IMR-90 (cell line): ENCODE measurements at regions not wholly inside any gene's neighbourhood (a gene's known extent, or its start where the extent isn't known, plus 50 kb on each side); places are given as distances from the start of the nearest gene placed in this dataset.

ENCODE experiments used
- ATAC-seq: fragments of 200-7000 bp; cut with Tn5 transposase; 2 replicates; pipeline ENCODE4 v1.9.1; 2020; ENCODE audit warnings: low read depth, mild to moderate bottlenecking, moderate library complexity
- BruUV-seq: library from RNA; stranded (reverse); fragments of 400-500 nt; replicated peaks from 2 replicates; lab custom pipeline; 2021; lab: Mats Ljungman, UMichigan
- CTCF ChIA-PET: fragments of 300-600 bp; formaldehyde crosslinking; extraction: SDS; loops from one replicate; lab custom pipeline; 2021; ENCODE audit warnings: antibody characterized with exemption; lab: Yijun Ruan, JAX
- POLR2A ChIA-PET: fragments of 300-600 bp; sonication (Branson Sonifier 250); formaldehyde crosslinking; loops from one replicate; lab custom pipeline; 2022; ENCODE audit warnings: antibody characterized with exemption; ENCODE audit not compliant: unreplicated experiment; lab: Charles Lee
- DNase-seq: peaks from one replicate; pipeline ENCODE4 v3.0.0; 2013
- H2AFZ ChIP-seq: replicated peaks from 2 replicates; pipeline ENCODE3; 2013; ENCODE audit warnings: low read length, mild to moderate bottlenecking; ENCODE audit not compliant: poor library complexity
- H2AK5ac ChIP-seq: 2 replicates; pipeline ENCODE4 v1.6.1; 2013; ENCODE audit warnings: low read depth, low read length, inconsistent platforms
- H2AK9ac ChIP-seq: replicated peaks from 2 replicates; pipeline ENCODE3; 2013; ENCODE audit warnings: mild to moderate bottlenecking, low read depth, low read length, moderate library complexity; ENCODE audit not compliant: poor library complexity
- H2BK120ac ChIP-seq: 2 replicates; pipeline ENCODE4 v1.6.1; 2013; ENCODE audit warnings: low read depth, low read length, inconsistent platforms
- H2BK15ac ChIP-seq: 3 replicates; pipeline ENCODE4 v1.6.1; 2013; ENCODE audit warnings: low read depth, low read length, inconsistent platforms
- H2BK20ac ChIP-seq: 2 replicates; pipeline ENCODE4 v1.6.1; 2013; ENCODE audit warnings: low read depth, mild to moderate bottlenecking, inconsistent platforms, low read length, moderate library complexity
- H2BK5ac ChIP-seq: 2 replicates; pipeline ENCODE4 v1.6.1; 2013; ENCODE audit warnings: mild to moderate bottlenecking, low read depth, low read length, inconsistent platforms; ENCODE audit not compliant: poor library complexity, severe bottlenecking
- H3K14ac ChIP-seq: replicated peaks from 2 replicates; pipeline ENCODE4 v1.6.1; 2013; ENCODE audit warnings: low read depth, low read length, inconsistent platforms
- H3K18ac ChIP-seq: 2 replicates; pipeline ENCODE4 v1.6.1; 2013; ENCODE audit warnings: low read depth, low read length, control low read depth
- H3K23ac ChIP-seq: 2 replicates; pipeline ENCODE4 v1.6.1; 2013; ENCODE audit warnings: low read depth, low read length, inconsistent platforms
- H3K27ac ChIP-seq: 2 replicates; pipeline ENCODE4 v1.5.1; 2013; ENCODE audit warnings: mild to moderate bottlenecking, control low read depth, low read length; ENCODE audit not compliant: insufficient read depth
- H3K27me3 ChIP-seq: 2 replicates; pipeline ENCODE4 v1.6.1; 2013; ENCODE audit warnings: low read length; ENCODE audit not compliant: control insufficient read depth, insufficient read depth
- H3K36me3 ChIP-seq: 2 replicates; pipeline ENCODE4 v1.6.1; 2013; ENCODE audit warnings: low read length, mixed read lengths; ENCODE audit not compliant: control insufficient read depth, insufficient read depth
- H3K4ac ChIP-seq: 2 replicates; pipeline ENCODE4 v1.6.1; 2013; ENCODE audit warnings: low read depth, low read length, inconsistent platforms
- H3K4me1 ChIP-seq: 2 replicates; pipeline ENCODE4 v1.6.1; 2013; ENCODE audit warnings: low read length, mixed read lengths; ENCODE audit not compliant: control insufficient read depth, insufficient read depth
- H3K4me2 ChIP-seq: 2 replicates; pipeline ENCODE4 v1.6.1; 2013; ENCODE audit warnings: low read depth, mild to moderate bottlenecking, control low read depth, low read length, moderate library complexity
- H3K4me3 ChIP-seq: 2 replicates; pipeline ENCODE4 v1.5.1; 2013; ENCODE audit warnings: low read depth, mild to moderate bottlenecking, control low read depth, low read length, moderate library complexity; ENCODE audit not compliant: insufficient read depth
- H3K56ac ChIP-seq: 2 replicates; pipeline ENCODE4 v1.6.1; 2013; ENCODE audit warnings: low read length, inconsistent platforms; ENCODE audit not compliant: insufficient read depth; ENCODE audit errors: extremely low read depth
- H3K79me1 ChIP-seq, 2 experiments: 2 replicates each; pipeline ENCODE4 v1.6.1; 2013; ENCODE audit warnings: low read length in 2 of 2, inconsistent platforms in 1 of 2, low read depth in 1 of 2
- H3K9ac ChIP-seq: 2 replicates; pipeline ENCODE4 v1.6.1; 2013; ENCODE audit warnings: low read depth, low read length, control low read depth
- H3K9me1 ChIP-seq: 2 replicates; pipeline ENCODE4 v1.6.1; 2013; ENCODE audit warnings: low read length, inconsistent platforms; ENCODE audit not compliant: insufficient read depth
- H3K9me3 ChIP-seq: 2 replicates; pipeline ENCODE4 v1.6.1; 2013; ENCODE audit warnings: low read length; ENCODE audit not compliant: control insufficient read depth, insufficient read depth
- H4K20me1 ChIP-seq: 2 replicates; pipeline ENCODE4 v1.6.1; 2013; ENCODE audit warnings: low read length, inconsistent platforms; ENCODE audit not compliant: insufficient read depth
- H4K5ac ChIP-seq: 2 replicates; pipeline ENCODE4 v1.6.1; 2013; ENCODE audit warnings: mild to moderate bottlenecking, low read depth, low read length, control low read depth
- H4K8ac ChIP-seq, 2 experiments: 2 replicates each; pipeline ENCODE4 v1.6.1; 2013; ENCODE audit warnings: low read depth in 2 of 2, low read length in 2 of 2, control low read depth in 1 of 2, inconsistent platforms in 1 of 2
- H4K91ac ChIP-seq: 2 replicates; pipeline ENCODE4 v1.6.1; 2013; ENCODE audit warnings: low read depth, low read length, inconsistent platforms; ENCODE audit not compliant: insufficient read depth
- BHLHE40 ChIP-seq: fragments of 150-350 bp; IDR thresholded peaks from 2 replicates; pipeline ENCODE4 v1.6.1; 2016; ENCODE audit warnings: mild to moderate bottlenecking, low read depth, low read length
- CEBPB ChIP-seq: IDR thresholded peaks from 2 replicates; pipeline ENCODE4 v1.6.1; 2012; ENCODE audit warnings: low read depth, low read length, improper control_type of control experiment
- CHD1 ChIP-seq: IDR thresholded peaks from 2 replicates; pipeline ENCODE4 v1.6.1; 2012; ENCODE audit warnings: low read depth, low read length, improper control_type of control experiment
- ELK1 ChIP-seq: fragments of 150-350 bp; IDR thresholded peaks from 2 replicates; pipeline ENCODE4 v1.6.1; 2016; ENCODE audit warnings: low read depth, mild to moderate bottlenecking, low read length, moderate library complexity, borderline replicate concordance
- FOS ChIP-seq: fragments of 150-350 bp; IDR thresholded peaks from 2 replicates; pipeline ENCODE4 v1.6.1; 2016; ENCODE audit warnings: low read depth, low read length
- MAFK ChIP-seq: IDR thresholded peaks from 2 replicates; pipeline ENCODE4 v1.6.1; 2012; ENCODE audit warnings: low read depth, low read length, improper control_type of control experiment
- MAZ ChIP-seq: IDR thresholded peaks from 2 replicates; pipeline ENCODE4 v1.6.1; 2012; ENCODE audit warnings: low read depth, mild to moderate bottlenecking, low read length, improper control_type of control experiment, moderate library complexity, borderline replicate concordance
- MXI1 ChIP-seq: IDR thresholded peaks from 2 replicates; pipeline ENCODE4 v1.6.1; 2012; ENCODE audit warnings: low read depth, mild to moderate bottlenecking, low read length, moderate library complexity, borderline replicate concordance
- NFE2L2 ChIP-seq: fragments of 150-350 bp; IDR thresholded peaks from 2 replicates; pipeline ENCODE4 v1.6.1; 2016; ENCODE audit warnings: low read depth, mild to moderate bottlenecking, low read length
- POLR2A ChIP-seq: IDR thresholded peaks from 2 replicates; pipeline ENCODE4 v1.6.1; 2012; ENCODE audit warnings: mild to moderate bottlenecking, low read depth, low read length
- RAD21 ChIP-seq: IDR thresholded peaks from 2 replicates; pipeline ENCODE4 v1.6.1; 2012; ENCODE audit warnings: low read length, improper control_type of control experiment
- RCOR1 ChIP-seq: IDR thresholded peaks from 2 replicates; pipeline ENCODE4 v1.6.1; 2012; ENCODE audit warnings: mild to moderate bottlenecking, low read length, improper control_type of control experiment; ENCODE audit not compliant: insufficient replicate concordance
- RFX5 ChIP-seq: IDR thresholded peaks from 2 replicates; pipeline ENCODE4 v1.8.0; 2012; ENCODE audit warnings: low read depth, mild to moderate bottlenecking, low read length, moderate library complexity
- SMC3 ChIP-seq: fragments of 150-350 bp; IDR thresholded peaks from 2 replicates; pipeline ENCODE4 v1.6.1; 2016; ENCODE audit warnings: low read depth, mild to moderate bottlenecking, antibody characterized with exemption, low read length, moderate library complexity
- WGBS, 2 experiments: methylation state at CpG; one replicate each; pipeline versions ENCODE4 v1.1.5 to v1.1.7; 2013; ENCODE audit warnings: missing lambda C conversion rate in 2 of 2; ENCODE audit not compliant: insufficient read length in 1 of 2; ENCODE audit errors: extremely low coverage in 2 of 2; 5-methylcytosine and 5-hydroxymethylcytosine counted together
- dilution Hi-C: fragments of 300-500 bp; cut with HindIII; formaldehyde crosslinking; loops from one replicate; pipeline ENCODE4 v1.14.3; 2018; ENCODE audit warnings: low sequenced_read_pairs; ENCODE audit not compliant: unreplicated experiment
- in situ Hi-C: fragments of 300-500 bp; cut with MboI; formaldehyde crosslinking; loops from 3 replicates; pipeline ENCODE4 v1.14.3; 2019; ENCODE audit warnings: low sequenced_read_pairs, inconsistent platforms, mixed read lengths
- intact Hi-C: fragments of 100-400 bp; cut with micrococcal nuclease; formaldehyde crosslinking; loops from 2 replicates; pipeline ENCODE4 v1.10.0; 2022
- TF ChIP-seq, protein P1 (sequence below): conservative IDR thresholded peaks from 2 replicates; pipeline ENCODE4 v1.5.1; 2012; ENCODE audit warnings: mild to moderate bottlenecking, low read depth, low read length, improper control_type of control experiment
- TF ChIP-seq, protein P2 (sequence below): fragments of 150-350 bp; IDR thresholded peaks from 2 replicates; pipeline ENCODE4 v1.6.1; 2017; ENCODE audit warnings: mild to moderate bottlenecking, antibody characterized with exemption, low read length, low read depth

DNA sequence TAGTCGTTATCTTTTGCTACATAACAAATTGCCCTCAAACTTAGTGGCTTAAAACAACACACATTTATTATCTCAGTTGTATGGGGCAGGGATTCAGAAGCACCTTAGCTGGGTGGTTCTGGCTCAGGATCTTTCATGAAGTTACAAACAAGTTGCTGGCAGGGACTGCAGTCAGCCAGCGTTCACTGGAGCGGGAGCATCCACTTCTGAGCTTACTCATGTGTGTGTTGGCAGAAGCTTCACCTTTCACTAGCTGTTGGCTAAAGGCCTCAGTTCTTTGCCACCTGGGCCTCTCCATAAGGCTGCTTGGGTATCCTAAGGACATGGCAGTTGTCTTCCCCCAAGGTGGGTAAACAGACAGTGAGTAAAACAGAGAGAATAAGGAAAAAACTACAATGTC, 365.7 kb downstream of the RPS29 start:
- no peaks in the 10 kb centered on the region for H3K79me1 ChIP-seq
- ChIA-PET CTCF (no interaction called here), POLR2A (no interaction called here)
- no peak overlapping the region for H3K9ac ChIP-seq
- no peak overlapping the region for H2BK20ac ChIP-seq
- H3K23ac ChIP-seq: no peak overlapping the region
- H3K9me3 ChIP-seq: 0 out of 2 replicates have a peak, but pooled peaks cover 2% of the 10 kb centered on the region
- no peak overlapping the region for H2AK5ac ChIP-seq
- H3K9me1 ChIP-seq: no peaks in the 10 kb centered on the region
- H4K91ac ChIP-seq: no peak overlapping the region
- H3K4me2 ChIP-seq: no peak overlapping the region
- no peak overlapping the region for H2BK120ac ChIP-seq
- no peak overlapping the region for H3K56ac ChIP-seq
- H3K27me3 ChIP-seq: no peaks in the 10 kb centered on the region
- DNase-seq (no peak), ATAC-seq (no peak)
- no peak overlapping the region for H2BK5ac ChIP-seq
- H4K5ac ChIP-seq: no peak overlapping the region
- no peak overlapping the region for H3K4ac ChIP-seq
- in situ Hi-C loops: no loop called here
- H2AFZ ChIP-seq: no peak overlapping the region
- TF ChIP-seq, protein P1, sequence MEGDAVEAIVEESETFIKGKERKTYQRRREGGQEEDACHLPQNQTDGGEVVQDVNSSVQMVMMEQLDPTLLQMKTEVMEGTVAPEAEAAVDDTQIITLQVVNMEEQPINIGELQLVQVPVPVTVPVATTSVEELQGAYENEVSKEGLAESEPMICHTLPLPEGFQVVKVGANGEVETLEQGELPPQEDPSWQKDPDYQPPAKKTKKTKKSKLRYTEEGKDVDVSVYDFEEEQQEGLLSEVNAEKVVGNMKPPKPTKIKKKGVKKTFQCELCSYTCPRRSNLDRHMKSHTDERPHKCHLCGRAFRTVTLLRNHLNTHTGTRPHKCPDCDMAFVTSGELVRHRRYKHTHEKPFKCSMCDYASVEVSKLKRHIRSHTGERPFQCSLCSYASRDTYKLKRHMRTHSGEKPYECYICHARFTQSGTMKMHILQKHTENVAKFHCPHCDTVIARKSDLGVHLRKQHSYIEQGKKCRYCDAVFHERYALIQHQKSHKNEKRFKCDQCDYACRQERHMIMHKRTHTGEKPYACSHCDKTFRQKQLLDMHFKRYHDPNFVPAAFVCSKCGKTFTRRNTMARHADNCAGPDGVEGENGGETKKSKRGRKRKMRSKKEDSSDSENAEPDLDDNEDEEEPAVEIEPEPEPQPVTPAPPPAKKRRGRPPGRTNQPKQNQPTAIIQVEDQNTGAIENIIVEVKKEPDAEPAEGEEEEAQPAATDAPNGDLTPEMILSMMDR: no peak
- TF ChIP-seq FOS (no peak), SMC3 (no peak), NFE2L2 (no peak), RAD21 (no peak), POLR2A (no peak), CEBPB (no peak), MAZ (no peak), RCOR1 (no peak), CHD1 (no peak), RFX5 (no peak), MAFK (no peak), MXI1 (no peak), BHLHE40 (no peak), ELK1 (no peak)
- TF ChIP-seq, protein P2, sequence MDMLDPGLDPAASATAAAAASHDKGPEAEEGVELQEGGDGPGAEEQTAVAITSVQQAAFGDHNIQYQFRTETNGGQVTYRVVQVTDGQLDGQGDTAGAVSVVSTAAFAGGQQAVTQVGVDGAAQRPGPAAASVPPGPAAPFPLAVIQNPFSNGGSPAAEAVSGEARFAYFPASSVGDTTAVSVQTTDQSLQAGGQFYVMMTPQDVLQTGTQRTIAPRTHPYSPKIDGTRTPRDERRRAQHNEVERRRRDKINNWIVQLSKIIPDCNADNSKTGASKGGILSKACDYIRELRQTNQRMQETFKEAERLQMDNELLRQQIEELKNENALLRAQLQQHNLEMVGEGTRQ: no peak
- WGBS, 2 experiments: no CpG with 5 or more reads among the region's 3 CpGs
- H4K8ac ChIP-seq: no peak overlapping the region
- no peak overlapping the region for H3K4me3 ChIP-seq
- H2AK9ac ChIP-seq: no peak overlapping the region
- BruUV-seq: no TSS peak
- H3K4me1 ChIP-seq: no peaks in the 10 kb centered on the region
- intact Hi-C loops: no loop called here
- H2BK15ac ChIP-seq: no peak overlapping the region
- H4K20me1 ChIP-seq: no peaks in the 10 kb centered on the region
- dilution Hi-C loops: no loop called here
- H3K14ac ChIP-seq: no peak overlapping the region
- no peak overlapping the region for H3K27ac ChIP-seq
- H3K36me3 ChIP-seq: no peaks in the 10 kb centered on the region
- no peak overlapping the region for H3K18ac ChIP-seq
